GM19468 (cell line): ENCODE measurements at regions not wholly inside any gene's neighbourhood (a gene's known extent, or its start where the extent isn't known, plus 50 kb on each side); places are given as distances from the start of the nearest gene placed in this dataset.
"Not testable (repeated sequence)": the region's sequence is repeated elsewhere in the genome, so short reads cannot be mapped to it uniquely, and the experiment has no call there.

Experiments
- ATAC-seq: cut with Tn5 transposase; IDR thresholded peaks from one replicate; pipeline ENCODE4 v1.9.1; 2021; ENCODE audit warnings: mild to moderate bottlenecking, moderate library complexity, moderate number of reproducible peaks; ENCODE audit not compliant: unreplicated experiment; ENCODE audit errors: extremely low read depth

DNA sequence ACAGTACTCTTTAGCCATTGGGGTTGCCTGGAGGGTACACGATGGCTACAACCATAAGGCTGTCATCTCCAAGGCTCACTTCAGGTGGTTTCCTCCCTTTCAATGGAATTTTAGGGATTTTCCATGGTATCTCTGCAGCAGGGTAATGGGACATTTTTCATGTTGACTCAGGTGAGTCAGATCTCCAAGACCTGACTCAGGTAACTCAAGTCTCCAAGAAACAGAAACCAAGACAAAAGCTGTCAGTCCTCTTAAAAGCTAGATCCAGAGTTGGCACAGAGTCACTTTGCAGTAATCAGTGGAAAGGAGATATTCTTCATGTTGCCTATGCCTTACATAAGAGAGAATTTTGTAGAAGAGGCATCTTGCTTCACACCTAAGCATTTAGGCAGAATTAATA, 375.8 kb upstream of the ARPP21 start:
- ATAC-seq: no peak

DNA sequence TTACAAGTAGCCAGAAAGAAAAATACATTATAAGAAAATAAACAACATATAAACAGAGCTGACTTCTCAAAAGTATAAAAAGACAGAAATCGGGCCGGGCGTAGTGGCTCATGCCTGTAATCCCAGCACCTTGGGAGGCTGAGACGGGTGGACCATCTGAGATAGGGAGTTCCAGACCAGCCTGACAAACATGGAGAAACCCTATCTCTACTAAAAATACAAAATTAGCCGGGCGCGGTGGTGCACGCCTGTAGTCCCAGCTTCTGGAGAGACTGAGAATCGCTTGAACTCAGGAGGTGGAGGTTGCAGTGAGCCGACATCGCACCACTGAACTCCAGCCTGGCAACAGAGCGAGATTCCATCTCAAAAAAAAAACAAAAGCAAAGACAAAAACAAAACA, 373.3 kb upstream of the ARPP21 start:
- not testable (repeated sequence) for ATAC-seq

DNA sequence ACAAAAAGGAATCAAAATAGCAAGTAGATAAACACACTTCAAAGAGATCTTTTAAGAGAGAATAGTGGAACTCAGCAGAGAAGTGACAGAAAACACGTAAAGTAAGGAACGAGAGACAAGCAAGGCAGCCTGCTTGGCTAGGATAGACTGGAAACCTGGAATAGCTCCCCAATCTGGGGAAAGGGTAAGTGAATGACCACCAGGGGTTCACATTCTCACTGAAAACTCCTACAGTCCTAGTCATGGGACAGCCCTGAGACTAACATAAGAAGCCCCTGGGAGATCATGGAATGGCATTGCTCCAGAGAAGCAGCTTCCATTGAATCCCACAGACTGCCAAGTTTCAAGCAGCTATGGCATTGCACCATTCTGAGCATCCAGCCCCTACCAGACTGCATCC, 363.6 kb upstream of the ARPP21 start:
- no peak for ATAC-seq

GRCh38 chr3:35276568-35276967, 362.8 kb upstream of the ARPP21 start:
- no peak for ATAC-seq

DNA sequence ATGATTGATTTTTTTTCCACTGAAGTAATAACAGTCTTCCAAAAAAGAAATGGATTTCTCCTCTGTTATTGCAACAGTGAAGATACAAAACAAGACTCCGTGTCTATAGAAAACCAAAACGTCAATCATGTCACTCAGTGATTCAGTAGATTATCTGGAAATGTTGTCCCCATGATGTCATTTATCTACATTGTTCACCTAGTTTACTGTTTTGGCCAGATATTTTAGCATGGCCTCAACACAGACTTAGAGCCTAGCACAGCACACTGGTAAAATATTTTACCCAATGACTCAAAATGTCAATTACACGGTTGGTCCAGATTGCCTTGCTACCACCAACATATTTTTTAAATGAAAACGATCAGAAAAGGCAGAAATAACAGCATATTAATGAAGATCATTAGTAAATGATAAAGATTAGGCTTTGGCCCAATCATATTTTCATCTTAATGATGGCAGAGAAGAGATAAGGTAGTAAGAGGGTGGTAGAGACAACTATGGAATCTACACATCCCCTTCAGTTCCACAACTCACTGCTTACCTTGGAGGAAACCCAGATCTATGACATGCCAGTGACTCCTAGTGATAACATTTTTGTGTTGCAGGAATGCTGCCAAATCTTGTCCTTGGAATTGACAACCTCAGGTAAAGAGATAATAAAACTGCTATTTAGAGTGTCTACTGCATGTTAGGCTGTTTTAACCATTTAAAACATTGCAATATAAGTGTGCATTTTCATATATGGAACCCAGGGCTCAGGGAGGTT, 347.7 kb upstream of the ARPP21 start:
- no peak for ATAC-seq

- no peak for ATAC-seq
Observed at GRCh38 chr3:35292568-35292967, 346.8 kb upstream of the ARPP21 start.

DNA sequence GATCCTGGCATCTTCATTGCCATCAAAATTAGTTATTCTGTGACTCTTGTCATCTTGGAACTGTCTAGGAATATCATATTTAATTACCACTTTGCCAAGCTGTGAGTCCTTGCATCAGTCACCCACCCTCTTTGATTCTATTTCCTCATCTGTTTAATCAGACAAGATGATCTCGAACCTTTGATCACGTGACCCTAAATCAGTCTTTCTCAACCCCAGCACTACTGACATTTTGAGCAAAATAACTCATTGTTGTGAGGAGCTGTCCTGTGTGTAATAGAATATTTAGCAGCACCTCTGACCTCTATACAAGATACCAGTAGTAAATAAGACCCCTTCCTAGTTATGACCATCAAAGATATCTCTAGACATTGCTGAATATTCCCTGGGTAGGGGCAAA, 343.4 kb upstream of the ARPP21 start:
- no peak for ATAC-seq

- no peak for ATAC-seq
Observed at GRCh38 chr3:35296533-35296932, 342.8 kb upstream of the ARPP21 start.

DNA sequence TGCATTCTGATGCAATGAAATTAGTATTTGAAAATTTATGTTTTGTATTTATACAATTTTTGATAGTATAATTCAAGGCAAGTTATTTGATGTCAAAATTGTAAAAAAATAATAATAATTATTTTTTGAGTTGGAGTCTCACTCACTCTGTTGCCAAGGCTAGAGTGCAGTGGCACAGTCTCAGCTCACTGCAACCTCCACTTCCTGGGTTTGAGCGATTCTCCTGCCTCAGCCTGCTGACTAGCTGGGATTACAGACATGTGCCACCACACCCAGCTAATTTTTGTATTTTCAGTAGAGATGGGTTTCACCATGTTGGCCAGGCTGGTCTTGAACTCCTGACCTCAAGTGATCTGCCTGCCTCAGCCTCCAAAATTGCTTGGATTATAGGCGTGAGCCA, 342.4 kb upstream of the ARPP21 start:
- ATAC-seq: not testable (repeated sequence)

DNA sequence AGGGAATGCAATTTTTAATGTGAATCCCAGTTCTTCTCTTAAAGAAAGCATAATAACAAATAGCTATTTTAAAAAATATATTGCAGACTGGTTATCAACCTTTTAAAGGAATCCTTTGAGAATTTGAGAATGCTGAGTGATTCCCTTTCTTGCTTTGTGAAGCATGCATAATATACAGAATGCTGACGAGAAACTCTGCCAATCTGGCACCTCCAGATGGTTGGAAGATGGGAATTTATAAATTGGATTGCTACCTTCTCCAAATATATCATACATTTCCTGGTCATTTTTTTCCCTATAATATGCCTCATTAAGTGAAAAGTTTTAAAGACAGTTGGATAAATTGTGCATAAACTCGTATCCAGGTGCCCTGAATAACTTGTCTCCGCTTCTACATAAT, 333.9 kb upstream of the ARPP21 start:
- no peak for ATAC-seq

DNA sequence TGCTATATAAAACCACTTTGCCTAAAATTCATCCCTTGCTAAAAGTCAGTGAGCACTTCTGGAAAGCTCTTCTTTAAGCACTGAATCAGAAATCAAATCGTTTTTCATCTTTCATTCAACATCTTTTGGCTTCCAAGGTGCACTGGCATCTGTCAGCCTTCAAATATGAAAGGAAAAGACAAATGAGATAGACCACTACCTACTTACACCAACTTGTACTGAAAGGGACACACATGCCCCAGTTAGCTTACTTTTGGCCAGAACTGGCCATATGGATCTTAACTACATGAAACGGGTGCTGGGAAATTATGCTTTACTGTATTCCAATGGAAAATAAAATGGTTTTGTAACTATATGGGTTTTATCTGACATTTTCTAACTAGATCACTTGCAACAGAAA, 332.0 kb upstream of the ARPP21 start:
- no peak for ATAC-seq

GRCh38 chr3:35316841-35317240, 322.5 kb upstream of the ARPP21 start:
- ATAC-seq: not testable (repeated sequence)

- no peak for ATAC-seq
Observed at GRCh38 chr3:35320646-35321407, 318.5 kb upstream of the ARPP21 start.

- ATAC-seq: no peak
Observed at GRCh38 chr3:35322070-35322469, 317.3 kb upstream of the ARPP21 start.

- ATAC-seq: no peak
Observed at GRCh38 chr3:35335703-35336102, 303.6 kb upstream of the ARPP21 start.

DNA sequence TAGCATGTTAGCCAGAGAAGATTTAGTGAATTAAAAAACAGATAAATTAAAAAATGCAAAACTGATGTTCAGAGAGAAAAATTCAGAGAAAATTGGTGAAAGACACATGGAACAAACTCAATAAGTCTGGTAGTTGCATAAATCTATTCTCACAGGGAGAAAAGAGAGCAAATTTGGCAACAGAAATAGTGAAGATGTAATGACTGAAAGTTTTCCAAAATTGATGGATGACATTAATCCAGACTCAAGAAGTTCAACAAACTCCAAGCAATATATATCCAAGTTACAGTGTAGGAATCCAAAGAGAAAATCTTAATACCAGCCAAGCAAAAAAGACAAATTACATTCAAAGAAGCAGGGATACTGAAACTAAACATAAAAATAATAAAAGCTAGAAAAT, 302.7 kb upstream of the ARPP21 start:
- ATAC-seq: no peak

DNA sequence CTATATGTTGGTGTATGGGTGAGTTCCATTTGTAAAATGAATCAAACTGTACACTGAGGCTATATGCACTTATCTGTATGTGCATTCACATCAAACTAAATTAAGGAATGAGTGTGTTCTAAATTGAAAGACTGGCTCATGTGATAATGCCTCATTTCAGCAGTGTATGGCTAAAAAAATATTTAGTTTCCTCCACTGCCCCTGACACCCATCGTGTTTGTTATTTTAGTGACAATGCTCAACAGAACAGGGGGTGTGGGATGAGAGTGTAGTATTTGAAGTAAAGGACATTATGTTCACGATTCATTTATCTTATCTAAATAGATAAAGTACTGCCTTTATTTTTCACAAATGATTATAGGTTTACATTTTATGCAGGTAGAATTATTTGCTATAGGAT, 301.1 kb upstream of the ARPP21 start:
- ATAC-seq: no peak

DNA sequence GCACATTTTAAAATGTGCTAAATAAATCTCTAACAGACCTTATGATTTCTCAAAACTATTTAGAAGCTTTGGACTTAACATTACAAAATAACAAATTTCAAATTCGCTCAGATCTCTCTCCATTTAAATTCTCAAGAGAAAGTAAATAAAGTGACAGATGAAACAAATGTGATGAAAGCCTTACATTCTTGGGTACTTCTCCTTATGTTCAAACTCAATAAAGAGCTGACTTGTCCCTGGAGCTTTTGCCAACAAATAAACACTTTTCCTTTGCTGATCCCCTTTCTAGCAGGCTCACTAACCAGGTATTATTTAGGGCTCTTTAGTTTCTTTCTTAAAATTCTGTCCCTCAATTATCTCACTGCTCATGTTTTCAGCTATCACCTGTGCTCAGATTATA, 259.1 kb upstream of the ARPP21 start:
- ATAC-seq: no peak

DNA sequence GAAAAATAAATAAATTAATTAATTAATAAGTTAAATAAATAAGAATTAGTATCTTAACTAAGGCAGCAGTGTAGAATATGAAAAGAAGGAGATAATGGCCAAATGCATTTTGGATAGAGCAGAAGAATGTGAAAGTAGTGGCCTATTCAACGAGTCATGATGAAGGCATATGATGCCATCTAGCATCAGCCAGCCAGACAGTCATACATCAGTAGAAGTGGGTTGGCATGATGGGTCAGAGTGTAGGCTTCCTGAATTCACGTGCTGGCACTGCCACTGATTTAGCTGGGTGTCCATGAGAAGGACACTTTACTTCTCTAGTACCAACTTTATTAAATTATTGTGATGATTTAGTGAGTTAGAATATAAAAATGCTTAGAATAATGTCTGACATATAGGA, 256.1 kb upstream of the ARPP21 start:
- no peak for ATAC-seq

DNA sequence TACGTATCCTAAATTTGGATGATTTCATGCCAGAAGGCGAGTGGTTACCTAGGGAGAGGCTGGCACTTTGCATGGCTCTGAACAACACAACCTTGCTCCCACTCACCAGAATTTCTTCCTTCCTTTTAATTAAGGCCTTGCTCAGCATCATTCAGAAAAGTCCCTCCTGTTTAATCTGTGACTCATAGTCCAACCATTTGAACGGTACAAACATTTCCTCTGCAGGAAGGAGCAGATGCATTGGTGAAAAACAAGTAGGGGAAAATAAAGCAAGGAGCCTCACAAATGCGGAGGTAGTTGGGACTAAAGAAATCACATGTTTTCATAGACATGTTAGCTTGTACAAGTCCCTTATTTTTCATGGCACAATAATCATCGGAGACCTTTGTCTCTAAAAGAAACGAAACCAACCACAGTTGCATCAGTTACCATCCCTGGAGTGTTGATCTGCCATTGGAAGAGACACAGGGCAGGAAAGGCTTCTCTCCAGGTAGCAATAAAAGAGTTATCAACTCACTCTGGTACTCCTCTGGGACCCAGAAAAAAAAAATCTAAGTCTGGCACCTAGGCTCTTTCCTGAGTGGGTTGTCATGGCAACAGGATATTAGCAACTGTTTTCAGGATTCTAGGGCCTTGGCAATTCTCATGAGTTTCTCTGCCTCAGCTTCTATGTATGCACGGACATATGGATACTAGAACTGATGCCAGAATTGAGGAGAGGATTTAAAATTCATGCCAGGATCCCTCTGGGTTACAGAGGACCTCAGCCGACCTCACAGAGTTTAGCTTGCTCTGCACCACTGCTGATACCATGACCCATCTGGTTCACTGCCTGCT, 255.4 kb upstream of the ARPP21 start:
- ATAC-seq: no peak

- no peak for ATAC-seq
Observed at GRCh38 chr3:35385271-35385670, 254.1 kb upstream of the ARPP21 start.
